IgD-negative memory B cell (primary cell): ENCODE measurements at regions not wholly inside any gene's neighbourhood (a gene's known extent, or its start where the extent isn't known, plus 50 kb on each side); places are given as distances from the start of the nearest gene placed in this dataset.

Source experiments
- H3K27ac Mint-ChIP-seq, 3 donors: one replicate each; pipeline ENCODE4 v1.8.0; 2020 to 2022; ENCODE audit warnings: mild to moderate bottlenecking in 3 of 3, mixed read lengths in 3 of 3, moderate library complexity in 1 of 3
- H3K27me3 Mint-ChIP-seq: one replicate; pipeline ENCODE4 v1.8.0; 2021; ENCODE audit warnings: mixed read lengths
- H3K36me3 Mint-ChIP-seq: one replicate; pipeline ENCODE4 v1.8.0; 2020; ENCODE audit warnings: mild to moderate bottlenecking, mixed read lengths
- H3K4me1 Mint-ChIP-seq, 3 donors: one replicate each; pipeline ENCODE4 v1.8.0; 2020 to 2022; ENCODE audit warnings: mixed read lengths in 3 of 3, mild to moderate bottlenecking in 1 of 3
- H3K4me3 Mint-ChIP-seq, 4 donors: one replicate each; pipeline ENCODE4 v1.8.0; 2020 to 2022; ENCODE audit warnings: mild to moderate bottlenecking in 4 of 4, mixed read lengths in 4 of 4, moderate library complexity in 3 of 4
- H3K9me3 Mint-ChIP-seq, 3 donors: one replicate each; pipeline ENCODE4 v1.8.0; 2020 to 2021; ENCODE audit warnings: mixed read lengths in 3 of 3, mild to moderate bottlenecking in 1 of 3

- Mint-ChIP-seq H3K4me3 (no peak overlapping the region), H3K36me3 (no peaks in the 10 kb centered on the region), H3K4me1 (no peaks in the 10 kb centered on the region), H3K27me3 (no peaks in the 10 kb centered on the region), H3K9me3 (peaks cover 0 to 6% (median 4%) of the 10 kb centered on the region in 3 donors), H3K27ac (no peak overlapping the region)
These were observed 556.3 kb upstream of the ARGLU1 start for GRCh38 chr13:107124129-107124718.

DNA sequence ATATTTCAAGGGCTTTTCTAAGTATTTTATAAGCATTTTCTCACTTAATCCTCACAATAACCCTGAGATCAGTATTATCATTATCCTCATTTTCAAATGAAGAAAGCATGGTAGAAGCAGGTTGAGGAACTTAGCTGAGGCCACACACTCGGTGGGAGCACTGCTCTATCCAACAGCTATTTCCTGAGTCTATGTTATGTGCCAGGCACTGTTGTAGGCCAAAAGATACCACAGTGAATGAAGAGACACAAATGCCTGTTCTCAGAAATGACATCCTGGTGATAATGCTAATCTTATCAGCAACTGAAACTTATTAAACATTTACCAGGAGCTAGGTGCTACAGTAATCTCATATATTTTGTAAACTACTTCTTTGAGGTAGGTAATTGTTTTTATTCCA, 553.9 kb upstream of the ARGLU1 start:
- H3K4me3 Mint-ChIP-seq: no peak overlapping the region
- H3K9me3 Mint-ChIP-seq: peaks cover 0 to 5% (median 0%) of the 10 kb centered on the region in 3 donors
- no peaks in the 10 kb centered on the region for H3K36me3 Mint-ChIP-seq
- H3K4me1 Mint-ChIP-seq: no peaks in the 10 kb centered on the region
- no peaks in the 10 kb centered on the region for H3K27me3 Mint-ChIP-seq
- H3K27ac Mint-ChIP-seq: no peak overlapping the region

DNA sequence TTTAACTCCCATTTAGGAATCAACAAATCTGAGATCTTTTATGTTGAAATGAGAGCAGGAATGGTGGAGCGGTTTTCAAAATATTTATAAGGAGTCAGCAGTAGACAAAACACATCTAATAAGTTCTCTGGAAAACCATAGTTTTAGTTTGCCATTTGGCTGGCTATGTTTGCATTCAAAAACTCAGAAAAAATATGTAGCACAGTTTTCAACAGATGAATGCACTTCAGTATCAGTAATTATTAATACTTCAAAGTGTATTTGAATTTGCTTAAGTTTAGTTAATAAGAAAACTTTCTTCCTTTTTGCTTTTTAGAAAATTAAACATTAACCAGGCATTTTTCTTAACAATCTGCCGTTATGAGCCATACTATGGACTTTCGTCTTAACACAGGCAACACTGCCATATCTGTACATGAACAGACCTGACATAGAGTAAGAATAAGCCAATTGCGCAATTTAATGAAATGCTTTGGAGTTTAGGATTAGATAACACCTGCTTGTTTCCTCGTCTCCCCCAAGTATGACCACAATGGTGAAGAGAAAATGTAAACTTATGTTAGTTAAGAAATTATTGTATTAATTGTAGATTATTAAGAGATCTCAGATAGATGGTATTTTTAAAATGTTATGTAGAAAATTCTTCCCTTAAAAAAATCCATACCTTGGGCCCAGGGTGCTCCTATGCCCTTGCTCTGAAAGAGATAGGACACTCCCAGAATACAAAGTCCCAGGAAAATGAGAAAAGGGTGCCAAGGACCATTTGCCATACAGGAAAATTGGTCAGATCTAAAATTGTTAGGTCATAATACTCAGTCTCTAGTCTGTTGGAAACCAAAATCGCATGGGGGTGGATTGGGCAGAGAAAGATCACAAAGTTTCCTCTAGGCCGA, 552.3 kb upstream of the ARGLU1 start:
- Mint-ChIP-seq H3K4me3 (no peak overlapping the region), H3K4me1 (no peaks in the 10 kb centered on the region), H3K27me3 (no peaks in the 10 kb centered on the region), H3K36me3 (no peaks in the 10 kb centered on the region), H3K9me3 (peaks cover under 1 to 5% (median 2%) of the 10 kb centered on the region in 3 donors), H3K27ac (no peak overlapping the region)

DNA sequence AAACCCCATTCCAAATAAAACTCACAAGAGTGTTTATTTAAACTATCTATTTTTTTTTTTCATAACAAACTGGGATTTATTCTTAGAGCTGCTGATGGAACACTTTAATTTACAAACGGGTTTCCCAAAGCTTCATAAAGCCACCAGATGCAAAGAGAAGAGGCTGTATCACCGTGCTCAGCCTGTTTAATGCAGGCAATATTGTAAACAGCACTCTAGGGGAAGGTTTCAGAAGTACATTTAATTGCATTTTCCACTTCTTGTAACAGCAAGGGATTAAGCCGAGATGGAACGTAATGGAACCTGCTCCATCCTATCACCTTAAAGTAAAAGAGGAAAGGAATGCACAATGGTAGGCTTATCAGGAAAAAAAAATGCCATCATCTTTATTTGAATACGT, 550.6 kb upstream of the ARGLU1 start:
- no peak overlapping the region for H3K27ac Mint-ChIP-seq
- H3K4me3 Mint-ChIP-seq: no peak overlapping the region
- no peaks in the 10 kb centered on the region for H3K36me3 Mint-ChIP-seq
- peaks cover 2 to 5% (median 2%) of the 10 kb centered on the region in 3 donors for H3K9me3 Mint-ChIP-seq
- no peaks in the 10 kb centered on the region for H3K4me1 Mint-ChIP-seq
- no peaks in the 10 kb centered on the region for H3K27me3 Mint-ChIP-seq

GRCh38 chr13:107117327-107118012, 549.5 kb upstream of the ARGLU1 start:
- Mint-ChIP-seq H3K4me1 (no peaks in the 10 kb centered on the region), H3K27me3 (no peaks in the 10 kb centered on the region), H3K4me3 (no peak overlapping the region), H3K27ac (peak overlapping the region in 1 of 3 donors; percentile 59), H3K36me3 (no peaks in the 10 kb centered on the region), H3K9me3 (peaks cover 2 to 5% (median 2%) of the 10 kb centered on the region in 3 donors)

- Mint-ChIP-seq H3K4me1 (no peaks in the 10 kb centered on the region), H3K36me3 (no peaks in the 10 kb centered on the region), H3K9me3 (peaks cover 2 to 12% (median 5%) of the 10 kb centered on the region in 3 donors), H3K27me3 (no peaks in the 10 kb centered on the region), H3K4me3 (no peak overlapping the region), H3K27ac (no peak overlapping the region)
These were observed 545.5 kb upstream of the ARGLU1 start for GRCh38 chr13:107113387-107113786.

DNA sequence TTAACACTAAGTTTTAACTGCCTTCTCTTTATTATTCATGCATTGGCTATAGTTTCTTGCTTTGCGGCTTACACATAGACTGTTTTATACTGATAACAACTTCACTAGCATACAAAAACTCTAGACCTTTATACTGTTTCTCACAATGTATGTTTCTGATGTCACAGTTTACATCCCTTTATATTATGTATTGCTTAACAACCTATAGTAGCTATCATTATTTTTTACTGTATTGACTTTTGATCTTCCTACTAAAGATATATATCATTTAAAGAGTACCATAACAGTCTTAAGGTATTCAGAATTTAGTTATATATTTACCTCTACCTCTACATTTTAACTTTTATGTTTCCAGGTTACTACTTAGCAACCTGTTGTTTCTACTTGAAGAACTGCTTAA, 543.3 kb upstream of the ARGLU1 start:
- no peaks in the 10 kb centered on the region for H3K27me3 Mint-ChIP-seq
- H3K27ac Mint-ChIP-seq: no peak overlapping the region
- H3K36me3 Mint-ChIP-seq: no peaks in the 10 kb centered on the region
- H3K4me3 Mint-ChIP-seq: no peak overlapping the region
- H3K4me1 Mint-ChIP-seq: no peaks in the 10 kb centered on the region
- H3K9me3 Mint-ChIP-seq: peaks cover 2 to 7% (median 5%) of the 10 kb centered on the region in 3 donors

- no peaks in the 10 kb centered on the region for H3K27me3 Mint-ChIP-seq
- no peaks in the 10 kb centered on the region for H3K36me3 Mint-ChIP-seq
- H3K9me3 Mint-ChIP-seq: peaks cover 0 to 2% (median 0%) of the 10 kb centered on the region in 3 donors
- H3K4me1 Mint-ChIP-seq: no peaks in the 10 kb centered on the region
- H3K4me3 Mint-ChIP-seq: no peak overlapping the region
- H3K27ac Mint-ChIP-seq: no peak overlapping the region
These were observed 536.7 kb upstream of the ARGLU1 start for GRCh38 chr13:107104631-107105030.

GRCh38 chr13:107102676-107103075, 534.7 kb upstream of the ARGLU1 start:
- Mint-ChIP-seq H3K36me3 (no peaks in the 10 kb centered on the region), H3K27me3 (no peaks in the 10 kb centered on the region)

GRCh38 chr13:107099661-107100060, 531.7 kb upstream of the ARGLU1 start:
- no peaks in the 10 kb centered on the region for H3K27me3 Mint-ChIP-seq
- H3K9me3 Mint-ChIP-seq: peaks cover 0 to 3% (median 0%) of the 10 kb centered on the region in 3 donors
- H3K36me3 Mint-ChIP-seq: no peaks in the 10 kb centered on the region
- H3K4me3 Mint-ChIP-seq: no peak overlapping the region
- no peaks in the 10 kb centered on the region for H3K4me1 Mint-ChIP-seq
- no peak overlapping the region for H3K27ac Mint-ChIP-seq

More at GRCh38 chr13:107102676-107103075, 534.7 kb upstream of the ARGLU1 start:
- Mint-ChIP-seq H3K4me3 (no peak overlapping the region), H3K27ac (no peak overlapping the region), H3K9me3 (peaks cover 0 to 3% (median 0%) of the 10 kb centered on the region in 3 donors), H3K4me1 (no peaks in the 10 kb centered on the region)

DNA sequence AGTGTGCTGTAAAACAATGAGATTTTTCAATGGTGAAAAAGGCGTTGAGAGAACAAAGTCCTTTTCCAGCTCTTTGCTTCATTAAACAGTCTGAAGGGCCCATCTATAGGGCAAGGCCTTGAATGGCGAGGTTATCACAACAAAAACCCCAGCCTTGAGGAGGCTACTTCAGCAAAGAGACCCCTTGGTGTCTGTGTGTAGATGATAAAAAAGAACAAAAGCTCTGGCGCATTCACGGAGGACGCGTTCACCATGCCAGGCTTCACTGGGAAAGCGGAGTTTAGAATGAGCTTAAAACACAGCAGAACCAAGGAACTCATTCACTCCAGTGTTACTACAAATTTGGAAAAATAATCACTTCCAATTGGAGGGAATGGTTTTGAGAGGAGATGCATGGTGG, 530.0 kb upstream of the ARGLU1 start:
- Mint-ChIP-seq H3K9me3 (peaks cover 0 to 3% (median 0%) of the 10 kb centered on the region in 3 donors), H3K27ac (no peak overlapping the region), H3K4me1 (no peaks in the 10 kb centered on the region), H3K36me3 (no peaks in the 10 kb centered on the region), H3K4me3 (no peak overlapping the region), H3K27me3 (no peaks in the 10 kb centered on the region)

DNA sequence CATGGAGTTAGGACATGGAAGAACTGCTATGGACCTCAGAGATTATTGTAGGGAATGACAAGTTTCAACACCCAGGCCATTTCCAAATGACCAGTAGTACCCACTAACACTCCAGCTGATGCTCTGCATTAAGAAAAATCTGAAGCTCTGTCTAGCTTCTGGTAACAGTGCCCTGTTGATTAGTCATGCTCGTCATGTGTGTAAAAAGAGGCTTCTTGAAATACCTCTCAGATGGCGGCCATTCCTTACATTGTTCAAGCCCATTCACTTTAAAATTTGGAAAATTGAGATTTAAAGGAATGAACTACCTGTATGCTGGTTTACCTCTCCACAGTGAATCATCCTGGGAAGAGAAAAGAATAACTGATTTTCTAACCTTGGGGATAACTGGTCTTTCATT, 527.9 kb upstream of the ARGLU1 start:
- peaks cover 0 to 3% (median 0%) of the 10 kb centered on the region in 3 donors for H3K9me3 Mint-ChIP-seq
- H3K27me3 Mint-ChIP-seq: no peaks in the 10 kb centered on the region
- H3K27ac Mint-ChIP-seq: no peak overlapping the region
- no peak overlapping the region for H3K4me3 Mint-ChIP-seq
- H3K4me1 Mint-ChIP-seq: no peaks in the 10 kb centered on the region
- no peaks in the 10 kb centered on the region for H3K36me3 Mint-ChIP-seq

GRCh38 chr13:107091861-107092260, 523.9 kb upstream of the ARGLU1 start:
- Mint-ChIP-seq H3K27ac (no peak overlapping the region), H3K4me3 (no peak overlapping the region), H3K27me3 (no peaks in the 10 kb centered on the region), H3K4me1 (no peaks in the 10 kb centered on the region), H3K9me3 (no peaks in the 10 kb centered on the region), H3K36me3 (no peaks in the 10 kb centered on the region)

GRCh38 chr13:107091428-107091827, 523.5 kb upstream of the ARGLU1 start:
- Mint-ChIP-seq H3K9me3 (no peaks in the 10 kb centered on the region), H3K36me3 (no peaks in the 10 kb centered on the region), H3K4me3 (no peak overlapping the region), H3K27me3 (no peaks in the 10 kb centered on the region), H3K27ac (no peak overlapping the region), H3K4me1 (no peaks in the 10 kb centered on the region)

DNA sequence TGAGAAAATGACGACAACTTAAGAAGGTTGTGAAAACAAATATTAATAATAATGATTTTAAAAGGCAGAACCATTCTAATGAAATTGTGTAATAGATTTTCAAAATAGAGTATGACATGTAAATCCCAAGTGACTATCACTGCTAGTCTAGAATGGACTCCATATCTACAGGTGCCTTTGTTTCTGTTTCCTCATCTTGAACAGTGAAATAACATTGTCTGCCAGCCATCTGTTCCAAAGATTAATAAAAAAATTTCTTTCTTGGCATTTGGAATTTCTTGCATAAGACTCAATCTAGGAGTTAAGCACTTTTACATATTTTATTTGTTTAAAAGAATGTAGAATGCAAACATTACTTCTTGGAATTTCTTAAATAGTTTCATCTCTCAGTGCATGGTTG, 520.1 kb upstream of the ARGLU1 start:
- H3K9me3 Mint-ChIP-seq: peaks cover 0 to 4% (median 0%) of the 10 kb centered on the region in 3 donors
- H3K27ac Mint-ChIP-seq: no peak overlapping the region
- no peaks in the 10 kb centered on the region for H3K27me3 Mint-ChIP-seq
- H3K36me3 Mint-ChIP-seq: no peaks in the 10 kb centered on the region
- no peak overlapping the region for H3K4me3 Mint-ChIP-seq
- no peaks in the 10 kb centered on the region for H3K4me1 Mint-ChIP-seq
